Stomach smooth muscle (tissue), 2 donors: ENCODE measurements at regions not wholly inside any gene's neighbourhood (a gene's known extent, or its start where the extent isn't known, plus 50 kb on each side); places are given as distances from the start of the nearest gene placed in this dataset.

Experiments used
- H3K27ac ChIP-seq: one replicate; pipeline ENCODE4 v1.7.0; 2013; ENCODE audit warnings: mild to moderate bottlenecking, low read length, inconsistent platforms
- H3K27me3 ChIP-seq, 2 donors: one replicate each; pipeline ENCODE4 v1.7.0; 2013; ENCODE audit warnings: low read length in 2 of 2; ENCODE audit not compliant: insufficient read depth in 2 of 2, control insufficient read depth in 1 of 2
- H3K36me3 ChIP-seq, 2 donors: one replicate each; pipeline ENCODE4 v1.7.0; 2013; ENCODE audit warnings: low read length in 2 of 2; ENCODE audit not compliant: control insufficient read depth in 2 of 2, insufficient read depth in 2 of 2
- H3K4me1 ChIP-seq: one replicate; pipeline ENCODE4 v1.7.0; 2013; ENCODE audit warnings: low read length; ENCODE audit not compliant: control insufficient read depth, insufficient read depth
- H3K4me3 ChIP-seq, 2 donors: one replicate each; pipeline ENCODE4 v1.7.0; 2013; ENCODE audit warnings: low read length in 2 of 2
- H3K9ac ChIP-seq, 2 donors: one replicate each; pipeline ENCODE4 v1.7.0; 2013; ENCODE audit warnings: low read length in 2 of 2, mild to moderate bottlenecking in 1 of 2
- H3K9me3 ChIP-seq, 2 donors: one replicate each; pipeline ENCODE4 v1.7.0; 2013; ENCODE audit warnings: low read length in 2 of 2; ENCODE audit not compliant: control insufficient read depth in 2 of 2
- donor health status: healthy.
- donor health status: Pancreatic carcinoma.

DNA sequence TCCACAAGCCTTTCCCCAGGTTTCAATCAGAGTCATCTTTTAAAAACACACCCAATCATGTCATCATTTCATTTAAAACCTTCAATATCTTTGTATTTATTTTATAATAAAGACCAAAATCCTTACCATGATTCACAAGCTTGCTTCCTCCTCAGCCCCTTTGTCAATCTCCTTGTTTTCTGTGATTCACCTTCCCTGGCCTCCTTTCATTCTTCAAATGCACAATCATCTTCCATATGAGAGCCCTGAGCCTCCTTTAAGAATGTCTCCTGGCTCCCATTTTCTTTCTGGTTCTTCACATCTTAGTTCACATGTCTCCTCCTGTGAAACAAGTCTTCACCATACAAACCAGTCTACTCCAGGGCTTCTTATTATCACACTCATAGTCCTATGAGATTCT lies 904.0 kb downstream of the SORCS3 start:
- H3K4me1 ChIP-seq = no peaks in the 10 kb centered on the region
- H3K27ac ChIP-seq = no peak overlapping the region
- no peaks in the 10 kb centered on the region for H3K9me3 ChIP-seq
- no peaks in the 10 kb centered on the region for H3K27me3 ChIP-seq
- H3K9ac ChIP-seq = no peak overlapping the region
- H3K36me3 ChIP-seq = no peaks in the 10 kb centered on the region
- H3K4me3 ChIP-seq = no peak overlapping the region

DNA sequence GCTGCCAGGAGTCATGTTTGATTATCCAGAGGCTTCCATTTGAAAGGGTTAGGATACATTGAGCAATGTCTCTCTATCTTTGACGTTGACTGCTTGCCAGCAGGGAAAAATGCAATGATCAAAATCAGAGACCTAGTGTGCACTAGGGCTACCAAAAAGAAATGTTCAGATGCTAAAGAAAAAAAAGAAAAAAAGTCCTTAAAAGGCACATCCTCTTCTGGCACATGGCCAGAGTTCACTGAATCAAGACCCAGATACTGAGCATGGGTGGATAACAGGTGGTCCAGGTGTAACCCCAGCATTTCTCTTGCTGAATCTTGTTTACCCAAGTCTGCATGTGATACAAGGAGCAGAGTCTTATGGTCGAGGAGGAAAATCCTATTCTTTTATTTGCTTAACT lies 899.3 kb downstream of the SORCS3 start:
- no peaks in the 10 kb centered on the region for H3K9me3 ChIP-seq
- no peaks in the 10 kb centered on the region for H3K4me1 ChIP-seq
- H3K9ac ChIP-seq = no peak overlapping the region

DNA sequence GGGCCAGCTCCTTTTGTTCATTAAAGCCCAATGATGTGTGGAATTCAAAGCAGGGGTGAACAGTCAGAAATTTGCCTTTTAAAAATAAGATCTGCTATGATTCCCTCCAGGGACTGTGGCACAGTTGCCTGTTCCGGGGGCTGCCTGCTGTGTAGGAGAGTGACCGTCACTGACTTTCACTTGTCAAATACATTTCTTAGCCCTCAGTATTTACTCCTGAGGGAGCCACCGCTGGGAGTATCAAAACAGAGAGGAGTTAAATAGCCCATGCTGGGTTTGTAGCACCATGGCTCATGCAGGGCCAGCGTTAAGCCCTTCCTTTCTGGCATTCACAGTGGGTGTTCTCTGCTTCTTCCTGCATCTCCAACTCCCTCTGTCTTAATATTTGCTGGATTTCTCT lies 897.8 kb downstream of the SORCS3 start:
- H3K4me1 ChIP-seq = no peaks in the 10 kb centered on the region

More for the DNA sequence above, 899.3 kb downstream of the SORCS3 start:
- H3K27ac ChIP-seq = no peak overlapping the region
- no peak overlapping the region for H3K4me3 ChIP-seq
- no peaks in the 10 kb centered on the region for H3K27me3 ChIP-seq
- H3K36me3 ChIP-seq = no peaks in the 10 kb centered on the region

DNA sequence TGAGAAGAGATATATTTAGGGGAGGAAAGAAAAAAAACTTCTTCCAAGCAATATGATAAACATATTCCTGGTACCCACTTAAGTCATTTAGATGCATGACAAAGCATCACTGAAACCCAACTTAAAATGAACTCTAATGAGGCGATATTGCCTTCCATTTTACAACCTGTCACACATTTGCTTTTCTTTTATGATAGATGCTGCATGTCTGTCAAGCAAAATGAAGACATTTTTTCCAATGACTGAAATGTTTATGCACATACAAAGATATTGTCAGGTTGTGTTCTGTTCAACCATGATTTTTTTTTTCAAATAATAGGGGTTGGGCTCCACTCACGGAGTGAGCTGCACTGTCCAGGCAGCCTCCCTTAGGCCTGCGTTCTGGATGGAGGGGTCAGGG lies 894.4 kb downstream of the SORCS3 start:
- Histone ChIP-seq H3K27ac (no peak overlapping the region), H3K9me3 (peaks cover 0 to 4% of the 10 kb centered on the region in 2 donors), H3K9ac (no peak overlapping the region), H3K4me1 (no peaks in the 10 kb centered on the region), H3K4me3 (no peak overlapping the region), H3K36me3 (no peaks in the 10 kb centered on the region), H3K27me3 (no peaks in the 10 kb centered on the region)

More for the DNA sequence above, 897.8 kb downstream of the SORCS3 start:
- H3K4me3 ChIP-seq = no peak overlapping the region
- H3K27me3 ChIP-seq = no peaks in the 10 kb centered on the region
- H3K36me3 ChIP-seq = no peaks in the 10 kb centered on the region
- H3K9ac ChIP-seq = no peak overlapping the region
- H3K9me3 ChIP-seq = no peaks in the 10 kb centered on the region
- H3K27ac ChIP-seq = no peak overlapping the region

DNA sequence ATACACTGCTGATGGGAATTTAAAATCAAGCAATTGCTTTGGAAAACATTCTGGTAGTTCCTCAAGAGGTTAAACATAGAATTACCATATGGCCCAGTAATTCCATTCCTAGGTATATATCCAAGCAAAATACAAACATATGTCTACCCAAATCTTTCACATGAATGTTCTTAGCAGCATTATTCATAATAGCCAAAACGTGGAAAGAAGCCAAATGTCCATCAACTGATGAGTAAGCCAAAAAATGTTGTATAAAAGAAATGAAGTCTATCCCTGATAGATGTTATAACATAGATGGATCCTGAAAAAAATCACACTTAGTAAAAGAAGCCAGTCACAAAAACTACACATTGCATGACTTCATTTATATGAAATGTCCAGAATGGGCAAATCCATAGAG lies 893.0 kb downstream of the SORCS3 start:
- H3K36me3 ChIP-seq = no peaks in the 10 kb centered on the region
- no peaks in the 10 kb centered on the region for H3K4me1 ChIP-seq
- H3K27me3 ChIP-seq = no peaks in the 10 kb centered on the region
- no peak overlapping the region for H3K4me3 ChIP-seq
- H3K27ac ChIP-seq = no peak overlapping the region
- H3K9ac ChIP-seq = no peak overlapping the region
- H3K9me3 ChIP-seq = peaks cover 0 to 4% of the 10 kb centered on the region in 2 donors

DNA sequence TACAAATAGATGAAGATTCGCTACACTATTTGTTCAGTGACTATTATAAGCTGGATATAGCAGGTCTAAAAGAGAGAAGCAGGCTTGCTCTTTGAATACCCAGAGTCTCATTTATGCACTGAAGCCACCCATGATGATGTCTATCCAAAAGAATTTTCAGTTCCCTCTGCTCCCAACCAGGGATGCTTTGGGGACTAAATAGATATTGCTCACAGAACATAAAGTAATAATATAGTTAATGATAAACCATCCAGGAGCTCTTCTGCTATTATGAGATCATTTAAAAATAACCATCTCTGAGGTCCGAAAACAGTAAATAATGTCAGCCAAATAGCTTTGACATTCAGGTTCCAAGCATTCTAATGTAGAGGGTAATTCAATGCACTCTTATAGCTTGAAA lies 875.4 kb downstream of the SORCS3 start:
- Histone ChIP-seq H3K36me3 (no peaks in the 10 kb centered on the region), H3K9me3 (no peaks in the 10 kb centered on the region), H3K9ac (no peak overlapping the region), H3K27me3 (no peaks in the 10 kb centered on the region), H3K27ac (no peak overlapping the region), H3K4me3 (no peak overlapping the region), H3K4me1 (no peaks in the 10 kb centered on the region)

DNA sequence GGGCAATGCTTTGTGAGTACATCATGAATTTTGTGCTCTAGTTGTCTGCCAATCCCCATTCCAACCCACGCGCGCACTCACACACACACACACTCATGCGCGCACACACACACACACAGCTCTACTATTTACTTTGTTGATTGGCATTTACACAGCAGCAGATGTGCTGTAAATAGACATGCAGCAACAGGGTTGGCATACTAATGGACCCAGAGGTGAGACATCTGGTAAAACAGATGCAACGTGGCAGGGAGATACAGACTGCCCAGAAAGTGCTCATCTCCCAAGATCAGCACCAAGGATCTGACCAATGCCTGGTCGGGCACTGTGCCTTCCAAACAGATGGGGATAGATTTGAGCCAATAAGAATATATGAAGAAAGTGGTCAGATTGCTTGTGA lies 873.0 kb downstream of the SORCS3 start:
- Histone ChIP-seq H3K9ac (no peak overlapping the region), H3K4me3 (no peak overlapping the region), H3K36me3 (no peaks in the 10 kb centered on the region), H3K9me3 (no peaks in the 10 kb centered on the region), H3K27me3 (no peaks in the 10 kb centered on the region), H3K4me1 (no peaks in the 10 kb centered on the region), H3K27ac (no peak overlapping the region)

DNA sequence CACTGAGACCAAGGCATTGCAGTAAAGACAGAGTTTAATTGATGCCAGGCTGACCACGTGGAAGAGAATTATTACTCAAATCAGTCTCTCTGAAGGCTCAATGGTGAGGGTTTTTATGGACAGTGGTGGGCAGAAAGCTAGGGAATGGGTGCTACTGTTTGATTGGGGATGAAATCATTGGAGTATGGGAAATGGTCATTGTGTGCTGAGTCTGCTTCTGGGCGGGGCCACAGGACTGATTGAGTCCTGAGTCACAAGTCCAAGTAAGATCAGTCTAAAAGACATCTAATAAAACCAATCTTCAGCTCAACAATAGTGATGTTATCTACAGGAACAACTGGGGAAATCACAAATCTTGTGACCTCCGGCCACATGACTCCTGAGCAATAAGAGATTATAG lies 868.4 kb downstream of the SORCS3 start:
- no peaks in the 10 kb centered on the region for H3K9me3 ChIP-seq
- no peak overlapping the region for H3K9ac ChIP-seq
- H3K4me1 ChIP-seq = no peaks in the 10 kb centered on the region
- no peak overlapping the region for H3K27ac ChIP-seq
- H3K4me3 ChIP-seq = no peak overlapping the region
- no peaks in the 10 kb centered on the region for H3K27me3 ChIP-seq
- no peaks in the 10 kb centered on the region for H3K36me3 ChIP-seq

DNA sequence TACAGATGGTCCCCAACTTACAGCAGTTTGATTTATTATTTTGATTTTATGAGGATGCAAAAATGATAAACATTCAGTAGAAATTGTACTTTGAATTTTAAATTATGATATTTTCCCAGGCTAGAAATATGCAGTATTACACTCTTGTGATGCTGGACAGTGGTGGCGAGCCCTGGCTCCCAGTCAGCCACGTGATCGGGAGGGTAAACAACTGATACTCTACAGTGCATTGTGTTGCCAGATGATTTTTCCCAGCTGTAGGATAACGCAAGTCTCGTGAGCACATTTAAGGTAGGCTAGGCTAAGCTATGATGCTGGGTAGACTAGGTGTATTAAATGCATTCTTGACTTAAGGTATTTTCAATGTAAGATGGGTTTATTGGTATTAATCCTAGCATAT lies 865.2 kb downstream of the SORCS3 start:
- no peaks in the 10 kb centered on the region for H3K36me3 ChIP-seq
- H3K27me3 ChIP-seq = no peaks in the 10 kb centered on the region
- no peak overlapping the region for H3K4me3 ChIP-seq
- H3K9ac ChIP-seq = no peak overlapping the region
- H3K27ac ChIP-seq = no peak overlapping the region
- H3K4me1 ChIP-seq = no peaks in the 10 kb centered on the region
- H3K9me3 ChIP-seq = no peaks in the 10 kb centered on the region

DNA sequence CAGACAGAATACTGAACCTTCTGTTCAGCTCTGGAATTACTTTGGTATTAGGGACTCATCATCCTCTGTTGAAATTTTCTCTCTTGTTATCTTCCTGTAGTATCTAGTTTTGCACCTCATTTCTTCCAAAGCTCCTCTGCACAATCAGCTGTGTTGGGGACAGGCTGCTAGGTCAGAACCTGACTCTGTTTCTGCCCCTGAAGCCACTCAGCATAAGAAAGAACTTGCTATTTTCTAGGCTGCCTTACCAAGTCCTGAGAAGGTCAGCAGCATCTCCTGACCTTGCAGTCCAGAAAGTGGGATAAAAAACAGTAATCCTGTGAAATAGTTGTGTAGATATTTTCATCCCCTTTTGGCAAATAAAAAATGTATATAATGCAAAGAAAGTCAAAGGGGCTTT lies 862.6 kb downstream of the SORCS3 start:
- Histone ChIP-seq H3K4me1 (no peaks in the 10 kb centered on the region), H3K4me3 (no peak overlapping the region), H3K9ac (no peak overlapping the region), H3K9me3 (no peaks in the 10 kb centered on the region), H3K27me3 (no peaks in the 10 kb centered on the region), H3K36me3 (no peaks in the 10 kb centered on the region), H3K27ac (no peak overlapping the region)

DNA sequence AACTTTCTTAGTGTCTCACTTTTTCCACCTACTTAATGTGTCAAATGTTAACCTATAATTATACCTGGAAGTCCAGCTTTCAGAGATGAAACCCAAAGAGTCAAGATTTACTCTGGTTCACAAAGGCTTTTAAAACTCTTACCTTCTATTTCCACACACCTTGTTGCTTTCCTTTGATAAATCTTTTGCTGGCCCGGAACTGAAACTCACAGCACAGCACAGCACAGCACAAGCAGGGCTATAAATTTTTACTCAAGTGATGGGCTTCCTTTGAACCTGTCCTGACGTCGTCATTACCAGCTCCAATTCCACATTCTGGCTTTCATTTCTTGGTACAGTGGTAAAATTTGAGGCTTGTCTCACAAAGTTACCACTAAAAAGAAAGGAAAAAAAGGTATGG lies 861.0 kb downstream of the SORCS3 start:
- no peak overlapping the region for H3K4me3 ChIP-seq

DNA sequence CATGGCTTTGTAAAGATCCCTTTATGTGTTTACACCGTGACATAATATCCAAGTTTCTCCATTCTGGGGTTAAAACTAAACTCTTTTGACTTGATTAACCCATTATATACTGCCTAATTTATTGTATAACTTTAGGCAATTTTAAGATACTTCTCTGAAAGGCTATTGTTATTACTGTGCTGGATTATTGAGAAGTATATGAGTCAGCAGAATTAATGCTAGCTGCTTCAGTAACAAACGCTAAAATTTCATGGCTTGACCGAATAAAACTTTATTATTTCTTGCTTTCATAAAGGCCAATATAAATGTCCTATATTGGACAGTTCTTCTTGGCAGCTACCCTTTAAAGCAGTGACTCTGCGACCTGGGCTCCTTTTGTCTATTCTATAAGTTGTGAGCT lies 853.9 kb downstream of the SORCS3 start:
- no peaks in the 10 kb centered on the region for H3K4me1 ChIP-seq

More for the DNA sequence above, 861.0 kb downstream of the SORCS3 start:
- Histone ChIP-seq H3K36me3 (no peaks in the 10 kb centered on the region), H3K27me3 (no peaks in the 10 kb centered on the region), H3K9me3 (no peaks in the 10 kb centered on the region), H3K9ac (no peak overlapping the region), H3K27ac (no peak overlapping the region), H3K4me1 (no peaks in the 10 kb centered on the region)

More for the DNA sequence above, 853.9 kb downstream of the SORCS3 start:
- H3K27me3 ChIP-seq = no peaks in the 10 kb centered on the region
- H3K9me3 ChIP-seq = no peaks in the 10 kb centered on the region
- no peak overlapping the region for H3K9ac ChIP-seq
- H3K4me3 ChIP-seq = no peak overlapping the region
- no peak overlapping the region for H3K27ac ChIP-seq
- H3K36me3 ChIP-seq = no peaks in the 10 kb centered on the region
